K562 (cell line): ENCODE measurements at regions not wholly inside any gene's neighbourhood (a gene's known extent, or its start where the extent isn't known, plus 50 kb on each side); places are given as distances from the start of the nearest gene placed in this dataset.

Source experiments
- ATF6 ChIP-seq: sonication (generic); formaldehyde crosslinking; IDR thresholded peaks from 2 replicates; pipeline ENCODE4 v1.4.0; 2020; ENCODE audit warnings: mild to moderate bottlenecking, missing genetic modification reagents
- BHLHE40 ChIP-seq: IDR thresholded peaks from 2 replicates; pipeline ENCODE4 v1.6.1; 2011; ENCODE audit warnings: low read length, improper control_type of control experiment
- CBFB ChIP-seq: sonication (generic); formaldehyde crosslinking; IDR thresholded peaks from 2 replicates; pipeline ENCODE4 v1.4.0; 2020; ENCODE audit warnings: mild to moderate bottlenecking, missing genetic modification reagents
- CTCF ChIP-seq, 3 experiments: IDR thresholded peaks in 2 of 3; conservative IDR thresholded peaks in 1 of 3; 2 replicates each; pipeline ENCODE4 v1.5.1; 2011 to 2012; ENCODE audit warnings: low read length in 3 of 3, mild to moderate bottlenecking in 3 of 3, control low read depth in 2 of 3, improper control_type of control experiment in 1 of 3, inconsistent platforms in 1 of 3, low read depth in 1 of 3, mixed read lengths in 1 of 3, moderate library complexity in 1 of 3; ENCODE audit not compliant: insufficient read depth in 2 of 3
- E2F1 ChIP-seq: sonication (generic); formaldehyde crosslinking; IDR thresholded peaks from 2 replicates; pipeline ENCODE4 v1.8.1; 2023; ENCODE audit warnings: mild to moderate bottlenecking, missing genetic modification reagents, moderate library complexity
- EZH2 ChIP-seq: IDR thresholded peaks from 2 replicates; pipeline ENCODE4 v1.6.1; 2012; ENCODE audit warnings: low read depth, mild to moderate bottlenecking, inconsistent platforms, low read length, borderline replicate concordance
- FOXO4 ChIP-seq: fragments of 450-650 bp; formaldehyde crosslinking; IDR thresholded peaks from 2 replicates; pipeline ENCODE4 v1.4.0; 2020; ENCODE audit warnings: mild to moderate bottlenecking, moderate library complexity
- HDAC2 ChIP-seq: fragments of 450-650 bp; IDR thresholded peaks from 2 replicates; pipeline ENCODE4 v1.6.1; 2016; ENCODE audit warnings: mild to moderate bottlenecking
- HOXB6 ChIP-seq: fragments of 250-450 bp; sonication (Bioruptor Pico); IDR thresholded peaks from 2 replicates; pipeline ENCODE4 v1.5.1; 2022; ENCODE audit warnings: mild to moderate bottlenecking, borderline replicate concordance
- POLR2A ChIP-seq: fragments of 450-650 bp; conservative IDR thresholded peaks from 2 replicates; pipeline ENCODE4 v1.6.1; 2016
- POLR2G ChIP-seq: fragments of 200-400 bp; formaldehyde crosslinking; IDR thresholded peaks from 2 replicates; pipeline ENCODE4 v1.6.1; 2017; ENCODE audit warnings: low read depth, mild to moderate bottlenecking, antibody characterized with exemption, low read length, moderate library complexity
- RBM17 ChIP-seq: fragments of 200-400 bp; formaldehyde crosslinking; IDR thresholded peaks from 2 replicates; pipeline ENCODE4 v1.6.1; 2017; ENCODE audit warnings: low read depth, mild to moderate bottlenecking, low read length, borderline replicate concordance
- RNF219 ChIP-seq: fragments of 250-450 bp; sonication (Bioruptor Pico); IDR thresholded peaks from 2 replicates; pipeline ENCODE4 v1.5.0; 2022; ENCODE audit warnings: mild to moderate bottlenecking
- ZSCAN29 ChIP-seq: fragments of 450-650 bp; IDR thresholded peaks from 2 replicates; pipeline ENCODE4 v1.6.1; 2017

GRCh38 chr6:71181565-71181964 lies 107.0 kb upstream of the OGFRL1 start:
- TF ChIP-seq CBFB (CRISPR knock-in tag), result no peak
- no peak for TF ChIP-seq POLR2A
- no peak for TF ChIP-seq POLR2G
- no peak for TF ChIP-seq CTCF (IDR thresholded peaks at IDR 0.05 in 2 of 3, conservative IDR thresholded peaks at IDR 0.05 in 1 of 3; ENCODE audit: insufficient read depth in 2 of 3, low read depth in 1 of 3, low read length in 3 of 3)
- TF ChIP-seq RBM17, result no peak
- no peak for TF ChIP-seq ATF6 (CRISPR knock-in tag)
- no peak for TF ChIP-seq HOXB6 (CRISPR knock-in tag)
- TF ChIP-seq ZSCAN29, result no peak
- TF ChIP-seq RNF219 (CRISPR knock-in tag), result no peak
- no peak for TF ChIP-seq E2F1 (CRISPR knock-in tag)
- no peak for TF ChIP-seq BHLHE40
- no peak for TF ChIP-seq FOXO4 (CRISPR knock-in tag)
- TF ChIP-seq EZH2, result no peak
- no peak for TF ChIP-seq HDAC2
